ENCODE measurements at regions not wholly inside any gene's neighbourhood (a gene's known extent, or its start where the extent isn't known, plus 50 kb on each side); places are given as distances from the start of the nearest gene placed in this dataset.

DNA sequence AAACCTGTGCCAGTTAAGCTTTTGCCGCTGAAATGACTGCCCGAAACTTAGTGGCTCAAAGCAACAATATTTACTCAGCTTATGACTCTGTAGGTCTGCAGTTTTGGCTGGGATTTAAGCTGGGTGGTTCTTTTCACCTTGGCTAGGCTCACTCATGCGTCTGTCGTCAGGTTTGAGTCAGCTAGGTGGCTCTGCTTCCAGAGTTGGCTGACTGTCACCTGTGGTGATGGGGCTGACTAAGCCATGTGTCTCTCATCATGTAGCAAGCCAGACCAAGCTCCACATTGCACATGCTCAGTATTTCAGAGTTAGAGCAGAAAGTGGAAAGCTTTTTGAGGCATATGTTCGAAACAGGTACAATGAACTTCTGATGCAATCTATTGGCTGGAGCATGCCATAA is 354.8 kb downstream of the MEIS1 start:
- no peak overlapping the region for H3K14ac ChIP-seq (ENCODE audit: low read length in 2 of 2)
- no peak overlapping the region for H2AFZ ChIP-seq (ENCODE audit: low read depth, low read length)
- no peak overlapping the region for H2AK5ac ChIP-seq (ENCODE audit: low read length, severe bottlenecking)
- no peak overlapping the region for H3K23ac ChIP-seq (ENCODE audit: low read length in 2 of 2)
- peak overlapping the region; percentile 5 to 32 for H3K4ac ChIP-seq (ENCODE audit: low read depth in 1 of 2, low read length in 2 of 2)
- H2BK120ac ChIP-seq (ENCODE audit: low read depth, low read length), result no peak overlapping the region
- 98% methylated on average over 5 of the region's 5 CpGs for WGBS
- no peaks in the 10 kb centered on the region for H3K9me3 ChIP-seq (ENCODE audit: control insufficient read depth, low read length)
- no peaks in the 10 kb centered on the region for H3K4me1 ChIP-seq (ENCODE audit: control insufficient read depth, insufficient read depth, low read depth, low read length)
- H2BK5ac ChIP-seq (ENCODE audit: low read depth, low read length, poor library complexity, severe bottlenecking), result no peak overlapping the region
- no peaks in the 10 kb centered on the region for H3K27me3 ChIP-seq (ENCODE audit: control insufficient read depth in 1 of 2, insufficient read depth in 1 of 2, low read length in 2 of 2)
- H3K27ac ChIP-seq (ENCODE audit: low read length, poor library complexity, severe bottlenecking), result no peak overlapping the region
- peak; percentile 11 for DNase-seq
- no peak overlapping the region for H4K8ac ChIP-seq (ENCODE audit: low read length)
- H3K9ac ChIP-seq (ENCODE audit: low read length), result no peak overlapping the region
- peak overlapping the region; percentile 9 to 95 for H2BK12ac ChIP-seq (ENCODE audit: low read length in 2 of 2)
- no peak overlapping the region for H3K4me2 ChIP-seq (ENCODE audit: low read length, poor library complexity, severe bottlenecking)
- no peaks in the 10 kb centered on the region for H3K36me3 ChIP-seq (ENCODE audit: control insufficient read depth in 1 of 2, insufficient read depth in 2 of 2, low read depth in 1 of 2, low read length in 2 of 2)
- H2BK15ac ChIP-seq (ENCODE audit: low read depth, poor library complexity, severe bottlenecking), result no peak overlapping the region
- H3K18ac ChIP-seq (ENCODE audit: low read depth in 1 of 2, low read length in 2 of 2), result peak overlapping the region in 1 of 2 experiments; percentile 30
- no peak overlapping the region for H4K91ac ChIP-seq (ENCODE audit: low read length)
- no peak overlapping the region for H3K4me3 ChIP-seq (ENCODE audit: insufficient read depth in 1 of 2, low read depth in 1 of 2, low read length in 2 of 2)
- no peaks in the 10 kb centered on the region for H3K79me1 ChIP-seq (replicated peaks; ENCODE audit: low read length, poor library complexity, severe bottlenecking)

DNA sequence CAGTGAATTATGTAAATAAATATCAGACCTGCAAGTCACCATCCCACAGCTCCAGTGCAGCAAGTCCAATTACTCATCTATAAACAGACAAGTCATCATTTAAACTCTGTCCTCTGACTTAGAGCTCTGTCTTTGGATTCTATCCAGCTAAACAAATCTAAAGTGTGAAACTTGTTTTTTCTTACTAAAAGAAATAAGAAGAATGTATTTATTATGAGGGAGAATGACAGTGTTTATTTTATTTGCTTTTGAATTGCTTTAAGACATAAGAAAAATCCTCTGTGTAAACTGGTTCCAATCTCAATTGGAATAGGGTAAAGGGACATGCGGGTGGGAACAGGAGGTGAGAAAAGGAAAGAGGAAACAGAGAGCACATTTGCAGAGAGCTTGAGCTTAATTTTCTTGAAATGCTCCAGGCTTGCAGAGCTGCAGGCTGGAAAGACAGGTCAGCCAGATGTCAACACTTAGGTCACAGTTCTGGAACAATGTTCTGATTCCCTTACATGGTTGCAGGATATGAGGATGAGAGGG is 355.8 kb downstream of the MEIS1 start:
- H3K9me3 ChIP-seq (ENCODE audit: control insufficient read depth, low read length), result no peaks in the 10 kb centered on the region
- H3K18ac ChIP-seq (ENCODE audit: low read depth in 1 of 2, low read length in 2 of 2), result no peak overlapping the region
- H3K9ac ChIP-seq (ENCODE audit: low read length), result no peak overlapping the region
- no peak overlapping the region for H4K91ac ChIP-seq (ENCODE audit: low read length)
- no peaks in the 10 kb centered on the region for H3K27me3 ChIP-seq (ENCODE audit: control insufficient read depth in 1 of 2, insufficient read depth in 1 of 2, low read length in 2 of 2)
- H3K4me2 ChIP-seq (ENCODE audit: low read length, poor library complexity, severe bottlenecking), result no peak overlapping the region
- 23% methylated on average over 1 of the region's 1 CpG for WGBS
- peak overlapping the region in 1 of 2 experiments; percentile 0 for H3K14ac ChIP-seq (ENCODE audit: low read length in 2 of 2)
- peak; percentile 65 for DNase-seq
- no peaks in the 10 kb centered on the region for H3K36me3 ChIP-seq (ENCODE audit: control insufficient read depth in 1 of 2, insufficient read depth in 2 of 2, low read depth in 1 of 2, low read length in 2 of 2)
- H2BK15ac ChIP-seq (ENCODE audit: low read depth, poor library complexity, severe bottlenecking), result no peak overlapping the region
- no peak overlapping the region for H4K8ac ChIP-seq (ENCODE audit: low read length)
- no peak overlapping the region for H3K4ac ChIP-seq (ENCODE audit: low read depth in 1 of 2, low read length in 2 of 2)
- H2BK120ac ChIP-seq (ENCODE audit: low read depth, low read length), result peak overlapping the region; percentile 34
- H3K79me1 ChIP-seq (replicated peaks; ENCODE audit: low read length, poor library complexity, severe bottlenecking), result no peaks in the 10 kb centered on the region
- no peak overlapping the region for H2BK5ac ChIP-seq (ENCODE audit: low read depth, low read length, poor library complexity, severe bottlenecking)
- no peaks in the 10 kb centered on the region for H3K4me1 ChIP-seq (ENCODE audit: control insufficient read depth, insufficient read depth, low read depth, low read length)
- H3K23ac ChIP-seq (ENCODE audit: low read length in 2 of 2), result no peak overlapping the region
- H3K4me3 ChIP-seq (ENCODE audit: insufficient read depth in 1 of 2, low read depth in 1 of 2, low read length in 2 of 2), result no peak overlapping the region
- no peak overlapping the region for H2BK12ac ChIP-seq (ENCODE audit: low read length in 2 of 2)
- H3K27ac ChIP-seq (ENCODE audit: low read length, poor library complexity, severe bottlenecking), result no peak overlapping the region
- no peak overlapping the region for H2AFZ ChIP-seq (ENCODE audit: low read depth, low read length)
- no peak overlapping the region for H2AK5ac ChIP-seq (ENCODE audit: low read length, severe bottlenecking)

DNA sequence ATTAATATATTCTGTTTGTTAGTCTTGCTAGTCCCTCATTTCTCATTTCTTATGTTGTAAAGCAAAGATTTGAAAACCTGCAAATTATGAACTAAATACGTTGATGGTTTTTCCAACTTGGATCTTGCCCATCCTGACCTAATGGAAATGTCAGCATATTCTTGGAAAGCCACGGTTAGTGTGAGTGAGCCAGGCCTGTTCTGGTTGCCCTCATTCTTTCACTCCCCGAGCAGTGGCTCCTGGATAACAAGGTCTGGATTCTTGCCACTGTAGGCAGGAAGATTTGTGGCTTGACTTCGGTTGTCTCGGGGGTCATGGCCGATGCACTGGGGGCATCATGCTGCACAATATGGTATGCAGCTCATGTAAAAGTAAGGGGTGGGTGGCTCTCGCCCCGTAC is 359.1 kb downstream of the MEIS1 start:
- H3K4me2 ChIP-seq (ENCODE audit: low read length, poor library complexity, severe bottlenecking), result no peak overlapping the region
- no peak overlapping the region for H2AK5ac ChIP-seq (ENCODE audit: low read length, severe bottlenecking)
- no peaks in the 10 kb centered on the region for H3K36me3 ChIP-seq (ENCODE audit: control insufficient read depth in 1 of 2, insufficient read depth in 2 of 2, low read depth in 1 of 2, low read length in 2 of 2)
- no peak overlapping the region for H3K18ac ChIP-seq (ENCODE audit: low read depth in 1 of 2, low read length in 2 of 2)
- no peaks in the 10 kb centered on the region for H3K9me3 ChIP-seq (ENCODE audit: control insufficient read depth, low read length)
- no peak for DNase-seq
- no peak overlapping the region for H3K14ac ChIP-seq (ENCODE audit: low read length in 2 of 2)
- H2BK5ac ChIP-seq (ENCODE audit: low read depth, low read length, poor library complexity, severe bottlenecking), result no peak overlapping the region
- no peak overlapping the region for H2BK15ac ChIP-seq (ENCODE audit: low read depth, poor library complexity, severe bottlenecking)
- 83% methylated on average over 6 of the region's 8 CpGs for WGBS
- no peaks in the 10 kb centered on the region for H3K27me3 ChIP-seq (ENCODE audit: control insufficient read depth in 1 of 2, insufficient read depth in 1 of 2, low read length in 2 of 2)
- no peaks in the 10 kb centered on the region for H3K79me1 ChIP-seq (replicated peaks; ENCODE audit: low read length, poor library complexity, severe bottlenecking)
- no peak overlapping the region for H4K91ac ChIP-seq (ENCODE audit: low read length)
- H2AFZ ChIP-seq (ENCODE audit: low read depth, low read length), result no peak overlapping the region
- no peak overlapping the region for H3K27ac ChIP-seq (ENCODE audit: low read length, poor library complexity, severe bottlenecking)
- H3K9ac ChIP-seq (ENCODE audit: low read length), result no peak overlapping the region
- H3K4me3 ChIP-seq (ENCODE audit: insufficient read depth in 1 of 2, low read depth in 1 of 2, low read length in 2 of 2), result no peak overlapping the region
- no peak overlapping the region for H3K23ac ChIP-seq (ENCODE audit: low read length in 2 of 2)
- H3K4me1 ChIP-seq (ENCODE audit: control insufficient read depth, insufficient read depth, low read depth, low read length), result no peaks in the 10 kb centered on the region
- H2BK120ac ChIP-seq (ENCODE audit: low read depth, low read length), result no peak overlapping the region
- H2BK12ac ChIP-seq (ENCODE audit: low read length in 2 of 2), result peak overlapping the region in 1 of 2 experiments; percentile 79
- H4K8ac ChIP-seq (ENCODE audit: low read length), result no peak overlapping the region
- H3K4ac ChIP-seq (ENCODE audit: low read depth in 1 of 2, low read length in 2 of 2), result no peak overlapping the region

DNA sequence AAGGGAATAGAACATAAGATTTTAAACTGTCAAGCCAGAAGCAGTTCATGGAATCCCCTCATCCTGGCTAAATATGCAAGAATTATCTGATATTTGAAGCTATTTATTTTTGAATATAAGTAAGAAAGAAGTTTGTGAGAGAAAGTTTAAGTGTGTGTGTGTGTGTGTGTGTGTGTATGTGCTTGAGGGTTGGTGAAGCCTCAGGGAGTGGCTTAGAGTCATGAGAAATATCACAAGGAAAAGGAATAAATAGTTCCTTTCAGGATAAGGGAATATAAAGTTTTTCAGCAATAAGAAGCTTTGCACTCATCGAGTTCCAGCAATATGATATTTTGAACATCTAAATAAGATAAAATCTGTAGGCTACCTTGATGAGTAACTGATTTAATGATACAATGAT is 359.6 kb downstream of the MEIS1 start:
- Histone ChIP-seq H3K23ac (ENCODE audit: low read length in 2 of 2) (no peak overlapping the region), H3K4me2 (ENCODE audit: low read length, poor library complexity, severe bottlenecking) (no peak overlapping the region), H3K27me3 (ENCODE audit: control insufficient read depth in 1 of 2, insufficient read depth in 1 of 2, low read length in 2 of 2) (no peaks in the 10 kb centered on the region), H3K36me3 (ENCODE audit: control insufficient read depth in 1 of 2, insufficient read depth in 2 of 2, low read depth in 1 of 2, low read length in 2 of 2) (no peaks in the 10 kb centered on the region), H3K79me1 (replicated peaks; ENCODE audit: low read length, poor library complexity, severe bottlenecking) (no peaks in the 10 kb centered on the region), H3K9me3 (ENCODE audit: control insufficient read depth, low read length) (no peaks in the 10 kb centered on the region), H2AFZ (ENCODE audit: low read depth, low read length) (no peak overlapping the region), H2BK5ac (ENCODE audit: low read depth, low read length, poor library complexity, severe bottlenecking) (no peak overlapping the region), H3K14ac (ENCODE audit: low read length in 2 of 2) (no peak overlapping the region), H2BK120ac (ENCODE audit: low read depth, low read length) (no peak overlapping the region), H3K27ac (ENCODE audit: low read length, poor library complexity, severe bottlenecking) (no peak overlapping the region), H3K4me3 (ENCODE audit: insufficient read depth in 1 of 2, low read depth in 1 of 2, low read length in 2 of 2) (no peak overlapping the region), H3K4me1 (ENCODE audit: control insufficient read depth, insufficient read depth, low read depth, low read length) (no peaks in the 10 kb centered on the region), H4K91ac (ENCODE audit: low read length) (no peak overlapping the region), H3K18ac (ENCODE audit: low read depth in 1 of 2, low read length in 2 of 2) (no peak overlapping the region), H3K9ac (ENCODE audit: low read length) (no peak overlapping the region), H2BK15ac (ENCODE audit: low read depth, poor library complexity, severe bottlenecking) (no peak overlapping the region), H4K8ac (ENCODE audit: low read length) (no peak overlapping the region), H2AK5ac (ENCODE audit: low read length, severe bottlenecking) (no peak overlapping the region), H3K4ac (ENCODE audit: low read depth in 1 of 2, low read length in 2 of 2) (no peak overlapping the region), H2BK12ac (ENCODE audit: low read length in 2 of 2) (no peak overlapping the region)
- WGBS, result no CpG with 5 or more reads among the region's 1 CpG
- DNase-seq, result no peak

All from mesenchymal stem cell (in vitro differentiated cells and primary cell).